Naive B cell (primary cell): ENCODE measurements at regions not wholly inside any gene's neighbourhood (a gene's known extent, or its start where the extent isn't known, plus 50 kb on each side); places are given as distances from the start of the nearest gene placed in this dataset.

Source experiments
- ATAC-seq, 2 donors: fragments of 150-1000 bp; cut with Tn5 transposase; 2 replicates each; pipeline ENCODE4 v1.10.0; 2021; ENCODE audit warnings: low read depth in 2 of 2, mild to moderate bottlenecking in 2 of 2, moderate library complexity in 2 of 2
- DNase-seq: peaks from one replicate; pipeline ENCODE4 v3.0.0; 2022
- H3K27ac Mint-ChIP-seq, 6 donors: one replicate each; pipeline ENCODE4 v1.8.0; 2020 to 2022; ENCODE audit warnings: mild to moderate bottlenecking in 6 of 6, mixed read lengths in 6 of 6, moderate library complexity in 5 of 6, inconsistent platforms in 2 of 6
- H3K27me3 Mint-ChIP-seq, 3 donors: one replicate each; pipeline ENCODE4 v1.8.0; 2021 to 2022; ENCODE audit warnings: mixed read lengths in 3 of 3, mild to moderate bottlenecking in 1 of 3
- H3K36me3 Mint-ChIP-seq, 2 donors: one replicate each; pipeline ENCODE4 v1.8.0; 2020 to 2022; ENCODE audit warnings: mixed read lengths in 2 of 2, inconsistent platforms in 1 of 2, mild to moderate bottlenecking in 1 of 2
- H3K4me1 Mint-ChIP-seq, 3 donors: one replicate each; pipeline ENCODE4 v1.8.0; 2020 to 2022; ENCODE audit warnings: mixed read lengths in 3 of 3, inconsistent platforms in 1 of 3, mild to moderate bottlenecking in 1 of 3, moderate library complexity in 1 of 3
- H3K4me3 Mint-ChIP-seq, 8 donors: one replicate each; pipeline ENCODE4 v1.8.0; 2020 to 2022; ENCODE audit warnings: mild to moderate bottlenecking in 8 of 8, mixed read lengths in 8 of 8, moderate library complexity in 8 of 8, inconsistent platforms in 2 of 8
- H3K9me3 Mint-ChIP-seq, 7 donors: one replicate each; pipeline ENCODE4 v1.8.0; 2020 to 2022; ENCODE audit warnings: mixed read lengths in 7 of 7, mild to moderate bottlenecking in 5 of 7, inconsistent platforms in 2 of 7, moderate library complexity in 1 of 7

DNA sequence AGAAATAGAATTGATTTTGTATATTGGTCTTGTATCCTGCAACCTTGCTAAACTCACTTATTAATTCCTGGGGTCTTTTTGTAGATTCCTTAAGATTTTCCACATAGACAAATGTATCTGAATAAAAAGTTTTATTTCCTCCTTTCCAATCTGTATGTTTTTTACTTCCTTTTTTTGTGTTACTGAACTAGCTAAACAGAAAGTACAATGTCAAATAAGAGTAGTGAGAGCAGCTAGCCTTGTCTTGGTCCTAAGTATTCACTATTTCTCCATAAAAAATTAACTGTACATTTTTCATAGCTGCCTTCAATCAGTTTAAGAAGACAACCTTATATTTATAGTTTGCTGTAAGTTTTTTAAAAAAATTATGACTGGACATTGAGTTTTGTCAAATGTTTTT lies 74.9 kb downstream of the FASLG start:
- Mint-ChIP-seq H3K36me3 (no peaks in the 10 kb centered on the region), H3K9me3 (peaks cover 0 to 12% (median 2%) of the 10 kb centered on the region in 7 donors), H3K4me1 (peaks cover 6 to 7% (median 6%) of the 10 kb centered on the region in 3 donors), H3K4me3 (no peak overlapping the region), H3K27ac (peak overlapping the region in 1 of 6 donors; percentile 33), H3K27me3 (no peaks in the 10 kb centered on the region)
- DNase-seq (no peak), ATAC-seq (peak; percentile 47 to 60)

DNA sequence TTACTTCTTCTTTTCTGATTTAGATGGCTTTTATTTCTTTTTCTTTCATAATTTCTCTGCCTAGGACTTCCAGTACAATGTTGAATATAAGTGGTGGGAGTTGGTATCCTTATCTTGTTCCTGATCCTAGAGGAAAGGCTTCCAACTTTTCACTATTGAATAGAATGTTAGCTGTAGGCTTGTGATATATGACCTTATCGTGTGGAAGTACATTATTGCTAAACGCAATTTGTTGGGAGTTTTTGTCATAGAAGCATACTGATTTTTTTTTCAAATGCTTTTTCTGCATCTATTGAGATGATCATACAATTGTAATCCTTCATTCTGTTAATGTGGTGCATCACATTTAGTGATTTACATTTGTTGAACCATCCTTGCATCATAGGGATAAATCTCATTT lies 79.5 kb downstream of the FASLG start:
- Mint-ChIP-seq H3K27ac (no peak overlapping the region), H3K9me3 (no peaks in the 10 kb centered on the region), H3K4me3 (no peak overlapping the region), H3K27me3 (no peaks in the 10 kb centered on the region), H3K36me3 (no peaks in the 10 kb centered on the region), H3K4me1 (peaks cover 11 to 14% (median 14%) of the 10 kb centered on the region in 3 donors)
- no peak for DNase-seq
- ATAC-seq, result no peak

DNA sequence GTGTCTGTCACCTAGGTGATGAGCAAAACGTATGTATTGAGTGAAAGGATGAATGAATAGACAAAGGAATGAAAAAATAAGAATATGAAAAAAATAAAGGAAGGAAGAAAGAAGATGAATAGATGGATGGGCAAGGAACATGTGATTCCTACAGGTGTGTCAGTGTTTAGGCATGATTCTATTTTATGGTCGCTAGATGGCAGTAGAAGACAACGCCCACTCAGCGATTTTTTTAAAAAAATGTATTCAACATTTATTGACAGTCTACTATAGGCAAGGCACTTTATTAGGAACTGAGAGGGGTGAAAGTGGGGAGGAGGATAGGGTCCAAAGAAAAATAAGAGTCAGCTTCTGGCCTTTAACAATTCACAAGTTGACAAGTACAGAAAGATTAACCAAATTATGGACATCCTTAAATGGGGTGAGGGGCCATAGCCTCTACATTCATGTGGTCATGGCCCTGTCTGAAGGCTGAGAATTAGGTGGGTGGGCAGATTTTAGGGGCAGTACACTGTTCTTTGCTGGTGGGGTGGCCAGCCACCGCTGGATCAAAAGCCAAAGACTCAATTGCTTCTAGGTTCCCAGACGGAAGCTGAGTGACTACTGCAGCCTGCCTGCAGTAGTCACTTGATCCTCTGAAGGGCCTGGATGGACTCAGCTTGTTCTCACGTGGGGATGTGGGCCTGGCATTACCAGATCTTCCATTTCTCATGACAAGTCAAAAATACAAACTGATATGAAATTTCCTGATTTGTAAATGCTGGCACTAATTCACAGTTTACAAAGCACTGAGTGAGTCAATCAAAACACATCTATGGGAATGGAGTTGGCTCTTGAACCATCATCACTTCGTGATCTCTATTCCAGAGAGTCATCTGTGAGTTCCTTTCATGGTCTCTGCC lies 83.9 kb downstream of the FASLG start:
- Mint-ChIP-seq H3K4me1 (peaks cover 35 to 40% (median 39%) of the 10 kb centered on the region in 3 donors), H3K27ac (peak overlapping the region in 1 of 6 donors; percentile 86), H3K36me3 (no peaks in the 10 kb centered on the region), H3K4me3 (peak overlapping the region in 1 of 8 donors; percentile 2), H3K27me3 (no peaks in the 10 kb centered on the region), H3K9me3 (no peaks in the 10 kb centered on the region)
- peak; percentile 13 to 30 for ATAC-seq
- DNase-seq, result peak; percentile 56

DNA sequence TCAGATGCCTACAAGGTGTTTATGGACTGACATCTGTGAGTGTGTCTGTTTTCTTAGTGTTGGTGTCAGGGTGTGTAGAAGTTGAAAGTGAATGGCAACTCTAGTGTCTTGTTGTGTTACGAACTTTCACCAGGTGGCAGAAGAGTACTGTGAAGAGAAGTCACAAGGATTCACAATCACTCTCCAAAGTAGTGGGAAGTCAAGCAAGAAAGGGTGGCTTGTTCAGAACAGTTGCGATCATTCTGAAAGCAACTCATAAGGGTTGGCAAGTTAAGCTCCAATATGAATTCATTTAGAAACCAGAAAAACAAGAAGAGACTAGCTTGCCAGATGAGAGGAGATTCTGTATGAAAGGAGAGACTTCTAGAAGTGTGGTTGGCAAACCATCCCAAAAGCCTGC lies 86.1 kb downstream of the FASLG start:
- Mint-ChIP-seq H3K4me3 (peak overlapping the region in 6 of 8 donors; percentile 21 to 74 (median 47)), H3K9me3 (no peaks in the 10 kb centered on the region), H3K27me3 (no peaks in the 10 kb centered on the region), H3K4me1 (peaks cover 35 to 40% (median 39%) of the 10 kb centered on the region in 3 donors), H3K27ac (peak overlapping the region in 2 of 6 donors; percentile 76), H3K36me3 (no peaks in the 10 kb centered on the region)
- ATAC-seq, result peak; percentile 61 to 69
- DNase-seq, result peak; percentile 62

DNA sequence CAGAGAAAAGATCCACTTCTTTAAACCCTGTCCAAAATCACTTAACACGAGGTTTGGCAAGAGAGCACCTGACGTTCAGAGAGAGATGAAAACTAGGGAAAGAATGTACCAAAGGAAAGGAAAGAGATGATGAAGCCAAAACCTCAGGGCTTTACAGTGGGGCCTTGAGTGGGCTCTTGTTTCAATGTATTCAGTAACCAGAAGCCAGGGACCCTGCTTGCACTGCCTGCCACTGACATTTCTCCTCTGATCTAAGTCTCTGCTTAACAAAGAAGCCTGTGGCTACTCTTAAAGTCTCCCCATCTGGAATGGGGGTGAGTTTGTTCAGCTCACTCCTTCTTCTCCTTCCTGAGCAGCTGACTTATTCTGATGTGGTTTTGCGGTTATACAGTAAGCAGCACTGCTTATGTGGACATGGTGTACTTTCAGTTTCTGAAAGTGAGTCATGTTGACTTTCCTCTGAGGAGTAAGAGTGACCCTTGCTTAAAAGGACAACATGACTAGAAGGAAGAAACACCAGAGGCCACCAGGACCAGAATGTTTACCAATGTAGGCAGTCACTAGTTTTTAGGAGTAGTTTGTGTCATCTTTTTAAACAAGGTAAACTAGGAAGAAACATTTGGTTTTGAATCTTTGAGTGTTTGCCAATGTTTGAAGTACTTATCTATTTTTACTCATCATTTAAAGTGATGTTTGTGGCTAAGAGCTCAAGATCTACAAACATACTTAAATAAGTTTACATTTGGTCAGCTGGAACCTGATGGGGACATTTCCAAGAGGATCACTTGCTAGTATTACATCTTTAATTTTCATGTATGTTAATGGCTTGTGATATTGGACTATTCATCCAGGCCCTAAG lies 87.4 kb downstream of the FASLG start:
- Mint-ChIP-seq H3K4me1 (peaks cover 35 to 40% (median 39%) of the 10 kb centered on the region in 3 donors), H3K36me3 (no peaks in the 10 kb centered on the region), H3K4me3 (peak overlapping the region; percentile 7 to 87 (median 54)), H3K27me3 (no peaks in the 10 kb centered on the region), H3K9me3 (no peaks in the 10 kb centered on the region), H3K27ac (peak overlapping the region; percentile 36 to 88 (median 74))
- peak; percentile 68 for DNase-seq
- ATAC-seq, result peak; percentile 85 to 90

DNA sequence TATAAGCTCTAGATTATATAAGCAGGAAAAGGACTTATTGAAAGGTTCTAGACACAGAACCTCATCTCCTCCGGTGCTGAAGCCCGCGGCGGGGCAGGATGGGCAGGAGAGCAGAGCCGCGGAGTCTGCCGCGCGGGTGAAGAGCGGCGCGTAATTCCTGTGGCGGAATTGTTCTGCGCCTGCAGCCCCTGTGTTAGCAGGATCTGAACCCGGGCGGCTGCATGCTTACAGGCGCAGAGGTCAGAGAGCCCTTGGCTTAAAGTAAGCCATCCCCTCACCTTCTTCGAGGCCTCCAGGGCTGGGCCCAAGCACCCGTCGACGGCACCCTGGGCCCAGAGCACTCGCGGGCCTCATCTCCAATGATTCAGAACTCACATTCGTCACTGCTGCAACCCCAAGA lies 89.3 kb downstream of the FASLG start:
- Mint-ChIP-seq H3K4me1 (peaks cover 28 to 34% (median 32%) of the 10 kb centered on the region in 3 donors), H3K27ac (peak overlapping the region in 1 of 6 donors; percentile 26), H3K4me3 (no peak overlapping the region), H3K9me3 (no peaks in the 10 kb centered on the region), H3K36me3 (no peaks in the 10 kb centered on the region), H3K27me3 (no peaks in the 10 kb centered on the region)
- ATAC-seq (no peak), DNase-seq (no peak)

DNA sequence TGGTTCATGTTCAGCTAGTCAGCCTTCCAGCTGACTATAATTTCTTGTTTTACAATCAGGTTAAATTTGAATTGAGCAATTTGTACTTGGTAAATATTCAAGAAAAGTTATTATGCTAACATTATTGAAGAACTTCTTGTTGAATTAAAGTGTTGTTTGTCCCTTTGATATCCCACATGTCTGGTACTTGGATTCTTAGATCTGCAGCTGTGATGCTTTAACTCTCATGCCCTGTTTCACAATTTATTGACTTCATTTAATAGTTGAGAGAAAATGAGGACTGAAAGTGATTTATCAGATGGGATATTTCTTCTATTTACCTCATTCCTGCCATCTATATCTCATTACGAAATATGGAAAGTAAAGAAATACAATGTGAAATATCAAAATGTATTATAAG lies 92.8 kb downstream of the FASLG start:
- Mint-ChIP-seq H3K9me3 (no peaks in the 10 kb centered on the region), H3K27me3 (peaks cover 0 to 13% (median 7%) of the 10 kb centered on the region in 3 donors), H3K4me1 (peaks cover 17 to 42% (median 23%) of the 10 kb centered on the region in 3 donors), H3K27ac (no peak overlapping the region), H3K36me3 (no peaks in the 10 kb centered on the region), H3K4me3 (no peak overlapping the region)
- ATAC-seq (no peak), DNase-seq (no peak)

DNA sequence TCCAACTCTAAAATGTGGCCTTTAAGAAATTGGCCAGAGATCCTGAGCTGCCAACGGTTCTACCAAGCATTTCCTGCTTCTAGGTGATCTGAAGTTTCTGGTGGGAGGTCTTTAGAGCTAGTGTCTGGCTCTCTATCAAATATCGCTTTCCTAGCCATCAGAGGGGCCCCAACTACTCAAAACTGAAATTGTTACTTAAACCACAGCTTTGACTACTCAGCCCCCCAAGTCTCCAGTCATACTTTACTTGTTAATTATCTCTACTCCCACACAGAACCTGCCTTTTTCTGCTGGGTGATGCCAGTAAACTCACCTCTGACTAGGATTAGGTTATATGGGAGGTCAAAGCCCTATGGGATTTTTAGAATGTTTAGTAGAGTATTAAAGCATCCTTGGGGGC lies 95.1 kb downstream of the FASLG start:
- Mint-ChIP-seq H3K27me3 (peaks cover 0 to 21% (median 7%) of the 10 kb centered on the region in 3 donors), H3K36me3 (no peaks in the 10 kb centered on the region), H3K4me1 (peaks cover 7 to 30% (median 18%) of the 10 kb centered on the region in 3 donors), H3K4me3 (peak overlapping the region in 1 of 8 donors; percentile 44), H3K9me3 (no peaks in the 10 kb centered on the region), H3K27ac (no peak overlapping the region)
- DNase-seq (no peak), ATAC-seq (no peak)

DNA sequence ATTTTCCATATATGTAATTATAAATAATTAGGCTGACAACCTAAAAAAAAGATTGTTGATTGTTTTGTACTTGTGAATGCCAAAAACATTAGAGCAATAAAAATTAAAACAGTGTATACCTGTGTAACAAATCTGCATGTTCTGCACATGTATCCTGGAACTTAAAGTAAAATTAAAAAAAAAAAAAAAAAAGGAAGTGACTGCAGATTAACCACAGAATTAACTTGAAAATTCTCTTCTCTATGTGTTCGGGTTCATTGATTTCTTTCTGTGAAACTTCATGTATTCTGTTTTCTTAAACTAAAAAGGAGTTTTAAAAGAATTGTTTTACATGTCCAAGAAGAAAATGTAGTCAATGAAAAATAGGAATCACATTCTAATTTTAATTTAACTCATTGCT lies 95.7 kb downstream of the FASLG start:
- Mint-ChIP-seq H3K27ac (peak overlapping the region in 1 of 6 donors; percentile 67), H3K4me3 (peak overlapping the region in 4 of 8 donors; percentile 30 to 69 (median 50)), H3K9me3 (no peaks in the 10 kb centered on the region), H3K27me3 (peaks cover 0 to 21% (median 7%) of the 10 kb centered on the region in 3 donors), H3K36me3 (no peaks in the 10 kb centered on the region), H3K4me1 (peaks cover 7 to 30% (median 18%) of the 10 kb centered on the region in 3 donors)
- DNase-seq (peak; percentile 23), ATAC-seq (peak; percentile 75 to 77)

DNA sequence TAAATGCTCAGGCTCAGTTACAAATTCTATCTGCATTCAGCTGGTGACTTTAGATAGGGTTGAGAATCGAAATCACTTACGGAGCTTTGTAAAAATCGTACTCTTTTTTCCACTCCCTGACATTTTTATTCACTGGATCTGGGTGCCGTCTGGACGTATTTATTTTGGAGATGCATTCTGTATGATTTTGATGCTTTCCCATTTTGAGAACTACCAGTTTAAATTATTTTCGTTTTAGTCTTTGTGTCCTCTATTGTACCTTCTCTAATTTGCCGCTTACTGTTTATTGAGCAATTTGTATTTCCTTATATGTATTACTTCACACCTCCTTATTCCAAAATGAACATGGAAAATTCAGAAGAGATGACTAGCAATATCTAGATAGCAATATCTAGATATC lies 96.2 kb downstream of the FASLG start:
- peak overlapping the region in 2 of 6 donors; percentile 67 to 81 for H3K27ac Mint-ChIP-seq
- H3K9me3 Mint-ChIP-seq, result no peaks in the 10 kb centered on the region
- H3K4me1 Mint-ChIP-seq, result peaks cover 7 to 30% (median 18%) of the 10 kb centered on the region in 3 donors
- peaks cover 0 to under 1% of the 10 kb centered on the region in 2 donors for H3K36me3 Mint-ChIP-seq
- peak overlapping the region in 6 of 8 donors; percentile 12 to 69 (median 44) for H3K4me3 Mint-ChIP-seq
- no peak for DNase-seq
- no peak for ATAC-seq
- peaks cover 0 to 21% (median 7%) of the 10 kb centered on the region in 3 donors for H3K27me3 Mint-ChIP-seq

DNA sequence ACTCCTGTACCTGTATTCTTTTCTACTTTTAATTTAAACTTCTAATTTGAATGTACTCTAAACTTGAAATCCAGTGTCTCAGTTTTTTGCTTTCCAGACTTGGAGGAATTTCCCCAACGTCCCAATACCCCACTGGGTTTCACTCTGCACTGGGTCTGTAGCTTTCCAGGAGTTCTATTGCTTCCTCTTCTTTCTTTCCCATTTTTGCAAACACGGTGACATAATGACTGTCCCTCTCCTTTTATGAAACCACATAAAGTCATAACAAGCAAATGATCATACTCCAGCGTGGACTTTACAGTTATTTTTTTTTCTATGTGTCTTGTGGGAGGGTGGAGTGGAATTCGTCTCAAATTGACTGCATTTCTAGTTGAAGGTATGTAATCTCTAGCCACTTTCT lies 97.1 kb downstream of the FASLG start:
- Mint-ChIP-seq H3K4me1 (peaks cover 7 to 30% (median 18%) of the 10 kb centered on the region in 3 donors), H3K9me3 (no peaks in the 10 kb centered on the region), H3K36me3 (peaks cover 0 to 7% of the 10 kb centered on the region in 2 donors), H3K27me3 (peaks cover 0 to 21% (median 7%) of the 10 kb centered on the region in 3 donors), H3K27ac (no peak overlapping the region), H3K4me3 (peak overlapping the region in 1 of 8 donors; percentile 15)
- ATAC-seq, result no peak
- no peak for DNase-seq

DNA sequence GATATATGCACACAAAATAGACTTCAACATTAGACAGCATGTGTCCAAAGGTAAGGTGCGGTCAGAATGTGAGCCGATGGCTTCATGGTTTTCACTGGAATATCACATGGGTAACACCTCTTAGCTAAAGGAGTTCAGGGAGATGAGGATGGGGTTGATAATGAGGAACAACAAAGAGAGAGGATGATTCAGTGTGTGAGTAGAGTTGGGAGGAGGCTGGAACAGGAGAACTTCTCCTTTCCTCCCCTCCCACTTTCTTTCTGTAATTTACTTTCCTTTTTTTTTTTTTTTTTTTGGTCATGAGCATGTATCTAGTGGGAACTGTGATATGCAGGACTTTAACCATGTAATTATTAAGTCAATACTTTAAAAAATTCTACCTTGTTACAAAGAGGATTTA lies 99.4 kb downstream of the FASLG start:
- no peak for DNase-seq
- peaks cover 0 to 7% of the 10 kb centered on the region in 2 donors for H3K36me3 Mint-ChIP-seq
- H3K9me3 Mint-ChIP-seq, result peaks cover 0 to under 1% (median 0%) of the 10 kb centered on the region in 7 donors
- ATAC-seq, result no peak
- no peak overlapping the region for H3K4me3 Mint-ChIP-seq
- H3K27me3 Mint-ChIP-seq, result peaks cover 0 to 21% (median 7%) of the 10 kb centered on the region in 3 donors
- peaks cover 8 to 32% (median 20%) of the 10 kb centered on the region in 3 donors for H3K4me1 Mint-ChIP-seq
- no peak overlapping the region for H3K27ac Mint-ChIP-seq

DNA sequence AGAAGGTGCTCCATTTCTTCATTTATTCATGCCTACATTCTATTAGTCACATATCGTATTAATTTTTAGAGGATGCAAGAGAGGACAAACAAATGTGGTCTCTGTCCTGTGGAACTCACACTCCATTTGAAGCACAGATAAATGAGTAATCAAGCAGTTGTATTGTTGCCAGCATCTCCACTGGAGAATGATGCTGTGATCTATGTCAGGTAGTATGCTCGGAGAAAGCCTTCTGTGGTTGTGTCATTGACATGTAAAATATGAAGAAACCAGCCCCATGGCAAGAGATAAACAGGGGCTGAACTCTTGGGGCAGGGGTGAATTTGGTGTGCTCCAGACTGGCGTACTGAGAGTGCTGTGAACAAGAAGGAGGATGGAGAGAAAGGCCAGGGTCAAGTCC lies 101.2 kb downstream of the FASLG start:
- Mint-ChIP-seq H3K27ac (peak overlapping the region in 3 of 6 donors; percentile 12 to 49 (median 36)), H3K36me3 (peaks cover 0 to 7% of the 10 kb centered on the region in 2 donors), H3K9me3 (peaks cover 0 to 5% (median 0%) of the 10 kb centered on the region in 7 donors), H3K4me3 (no peak overlapping the region), H3K27me3 (peaks cover 0 to 21% (median 7%) of the 10 kb centered on the region in 3 donors), H3K4me1 (peaks cover 26 to 32% (median 32%) of the 10 kb centered on the region in 3 donors)
- no peak for DNase-seq
- ATAC-seq, result no peak
